Activated CD4-positive, CD25-positive, alpha-beta regulatory T cell treated with anti-CD3 and anti-CD28 coated beads, Interleukin-2, amount 50 U/mL, for 16 hours (primary cell): ENCODE measurements at regions not wholly inside any gene's neighbourhood (a gene's known extent, or its start where the extent isn't known, plus 50 kb on each side); places are given as distances from the start of the nearest gene placed in this dataset.

ENCODE experiments used
- DNase-seq: peaks from one replicate; pipeline ENCODE4 v3.0.0-alpha.2; 2020; ENCODE audit warnings: low read depth, low spot score

DNA sequence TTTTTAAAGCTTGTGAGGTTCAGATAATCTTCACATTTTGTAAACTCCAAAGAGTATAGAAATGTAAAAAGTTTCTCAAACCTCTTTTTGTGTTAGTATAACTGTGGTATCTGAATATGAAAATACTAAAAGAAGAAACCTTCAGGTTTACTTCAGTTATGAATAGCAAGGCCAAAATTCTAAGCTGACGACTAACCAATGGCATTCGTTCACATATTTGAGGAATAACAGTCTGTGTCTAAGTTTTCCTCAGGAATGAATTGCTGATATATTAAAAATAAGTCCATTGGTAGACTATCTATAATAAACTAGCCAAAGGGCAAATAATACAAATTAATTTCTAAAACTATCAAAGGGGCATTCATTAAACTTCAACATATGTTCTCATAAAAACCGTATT is 206.0 kb downstream of the CXCL12 start:
- no peak for DNase-seq

GRCh38 chr10:44178281-44178680 is 206.6 kb downstream of the CXCL12 start:
- DNase-seq, result no peak

DNA sequence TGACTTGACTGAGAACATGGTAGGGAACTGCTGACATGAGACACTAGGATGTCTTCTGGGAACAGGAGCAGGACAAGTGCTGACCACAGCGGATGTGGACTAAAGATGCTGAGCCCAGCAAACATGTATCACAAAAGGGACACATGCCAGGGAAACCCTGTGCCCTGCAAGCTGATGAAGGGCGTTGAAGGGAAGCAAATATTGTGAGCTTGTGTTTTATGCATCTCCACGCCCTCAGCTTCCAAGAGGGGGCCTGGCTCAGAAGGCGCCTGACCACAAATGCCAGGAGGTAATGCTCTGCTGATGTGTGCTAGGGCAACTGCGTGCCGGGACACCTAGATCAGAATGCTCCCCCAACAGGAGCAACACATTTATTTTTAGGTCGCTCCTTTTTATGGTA is 207.3 kb downstream of the CXCL12 start:
- no peak for DNase-seq

DNA sequence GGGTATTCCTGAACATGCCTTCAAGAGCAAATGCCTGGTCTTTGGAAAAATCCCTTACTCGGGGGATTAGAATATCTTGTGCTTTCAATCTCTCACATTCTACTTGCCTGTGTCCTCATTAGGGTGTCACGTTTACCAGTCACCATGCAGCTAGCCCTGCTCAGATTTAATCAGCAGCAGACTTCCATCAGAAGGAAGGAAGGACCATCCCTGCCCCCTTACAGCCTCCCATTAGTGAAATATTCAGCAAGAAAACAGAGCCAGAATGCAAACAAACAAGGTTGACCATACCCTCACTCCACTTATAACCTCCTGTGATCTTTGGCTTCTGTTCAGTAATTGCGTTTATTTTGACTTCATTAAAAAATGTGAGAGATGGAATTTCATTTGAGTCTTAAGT is 208.6 kb downstream of the CXCL12 start:
- DNase-seq, result no peak

GRCh38 chr10:44173608-44173894 is 211.3 kb downstream of the CXCL12 start:
- no peak for DNase-seq

GRCh38 chr10:44172883-44173607 is 211.9 kb downstream of the CXCL12 start:
- DNase-seq, result no peak

DNA sequence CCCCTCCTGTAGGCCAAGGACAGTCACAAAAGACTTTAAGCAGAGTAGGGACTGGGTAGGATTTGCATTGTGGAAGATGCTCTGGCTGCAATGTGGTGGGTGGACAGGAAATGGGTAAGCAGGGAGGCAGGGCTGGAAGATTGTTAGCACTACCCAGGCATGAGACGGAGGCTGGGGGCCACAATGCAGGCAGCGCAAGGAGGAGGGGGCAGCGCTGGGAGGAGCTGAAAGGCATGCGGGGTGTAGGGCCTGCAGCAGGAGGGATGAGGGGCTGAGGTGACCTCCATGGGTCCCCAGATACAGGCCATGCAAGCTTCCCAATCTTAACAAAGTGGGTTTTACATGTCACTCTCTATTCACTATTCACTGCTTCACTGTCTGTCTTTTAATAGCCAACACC is 213.1 kb downstream of the CXCL12 start:
- DNase-seq, result no peak

GRCh38 chr10:44168478-44168877 is 216.4 kb downstream of the CXCL12 start:
- DNase-seq, result no peak

DNA sequence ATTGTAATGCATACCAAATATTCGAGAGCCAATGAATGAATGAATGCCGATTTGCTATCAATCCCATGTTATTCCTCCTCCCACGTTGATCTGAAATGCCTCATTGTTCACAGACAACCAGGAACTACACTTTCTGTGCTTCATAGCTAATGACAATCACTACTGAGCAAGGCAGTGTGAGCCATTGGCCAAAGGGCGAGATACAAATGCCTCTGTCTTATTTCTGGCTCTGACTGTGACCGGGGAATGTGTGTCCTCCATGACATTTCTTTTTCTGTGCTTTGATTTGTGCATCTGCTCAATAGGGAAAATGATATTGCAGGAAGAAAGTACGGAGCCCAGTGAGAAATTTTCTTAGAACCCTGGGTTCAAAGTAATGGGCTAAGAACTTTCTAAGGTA is 217.1 kb downstream of the CXCL12 start:
- DNase-seq, result no peak

DNA sequence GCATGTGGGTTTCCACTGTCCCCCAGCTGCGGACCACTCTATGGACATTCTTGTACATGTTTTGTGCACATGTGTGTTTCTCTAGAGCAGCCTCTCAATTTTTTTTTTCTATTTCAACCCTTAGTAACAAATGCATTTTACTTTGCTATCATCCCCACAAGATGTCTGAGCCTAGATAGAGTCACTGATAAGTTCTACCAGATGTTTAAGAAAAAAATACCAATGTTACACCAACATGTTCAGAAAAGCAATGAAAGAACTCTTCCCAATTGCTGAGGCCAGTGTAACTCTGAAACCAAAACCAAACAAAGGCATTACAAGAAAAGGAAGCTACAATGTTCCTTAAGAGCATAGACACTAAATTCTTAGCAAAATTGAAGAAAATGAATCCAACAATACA is 218.5 kb downstream of the CXCL12 start:
- no peak for DNase-seq

DNA sequence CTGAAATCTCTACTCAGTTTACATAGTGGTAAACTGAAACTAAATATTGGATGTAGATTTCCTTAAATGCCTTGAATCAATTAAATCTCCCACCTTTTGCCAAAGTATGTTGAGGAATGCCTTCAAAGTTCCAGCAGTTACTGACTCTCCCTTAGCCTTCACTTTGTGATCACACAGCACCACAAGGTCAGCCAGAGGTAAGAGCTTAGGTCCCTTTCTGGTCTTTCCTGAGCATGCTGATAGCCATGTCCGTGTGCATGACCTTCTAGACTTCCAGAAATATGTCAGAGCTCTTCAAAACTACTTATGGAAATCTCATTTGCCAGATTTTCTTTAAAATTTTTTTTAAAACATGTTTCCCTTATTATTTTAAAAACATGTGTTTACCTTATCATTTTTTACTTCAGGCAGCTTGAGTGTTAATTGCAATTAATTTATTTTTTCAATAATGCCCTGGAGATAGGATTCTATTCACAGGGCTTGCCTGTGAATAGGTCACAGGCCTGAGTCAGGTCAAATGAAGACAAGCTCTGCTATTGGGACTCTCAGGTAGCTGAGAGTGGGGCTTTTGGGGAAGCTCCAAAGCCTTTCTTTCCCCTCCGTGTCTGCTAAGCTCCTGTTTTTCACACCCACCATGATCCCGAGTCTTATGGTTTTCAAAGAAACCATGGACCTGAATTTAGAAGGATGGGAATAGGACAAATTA is 220.5 kb downstream of the CXCL12 start:
- DNase-seq, result no peak

DNA sequence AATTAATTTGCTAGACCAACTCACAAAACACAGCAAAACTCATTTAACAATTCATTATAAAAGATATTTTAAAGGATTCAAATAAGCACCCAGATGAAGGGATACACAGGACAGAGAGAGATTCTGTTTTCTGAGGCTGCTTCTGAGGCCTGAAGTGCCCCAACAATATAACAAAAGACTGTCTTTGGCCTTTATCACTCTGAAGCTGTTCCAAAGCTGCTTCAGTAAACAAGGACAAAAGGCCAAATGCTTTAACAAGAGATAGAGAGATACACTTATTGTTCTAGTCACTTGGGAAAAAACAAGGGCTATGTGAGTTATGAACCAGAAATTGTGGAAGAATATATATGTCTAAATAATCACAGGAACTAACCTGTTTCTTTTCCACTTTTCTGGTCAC is 223.7 kb downstream of the CXCL12 start:
- no peak for DNase-seq

DNA sequence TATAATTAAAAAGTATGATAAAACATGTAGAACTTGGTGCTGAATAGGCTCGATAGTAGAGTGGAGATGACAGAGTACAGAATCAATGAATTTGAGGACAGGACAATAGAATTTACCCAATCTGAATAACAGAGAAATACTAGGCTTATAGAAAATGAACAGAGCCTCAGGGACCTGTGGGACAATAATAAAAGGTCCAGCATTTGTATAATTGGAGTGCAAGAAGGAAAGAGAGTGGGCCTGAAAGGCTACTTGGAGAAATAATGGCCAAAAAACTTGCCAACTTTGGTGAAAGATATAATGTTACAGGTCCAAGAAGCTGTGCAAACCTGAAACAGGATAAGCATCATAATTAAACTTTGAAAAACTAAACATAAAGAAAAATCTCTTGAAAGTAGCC is 227.3 kb downstream of the CXCL12 start:
- DNase-seq, result no peak

GRCh38 chr10:44154956-44155355 is 229.9 kb downstream of the CXCL12 start:
- DNase-seq, result no peak

DNA sequence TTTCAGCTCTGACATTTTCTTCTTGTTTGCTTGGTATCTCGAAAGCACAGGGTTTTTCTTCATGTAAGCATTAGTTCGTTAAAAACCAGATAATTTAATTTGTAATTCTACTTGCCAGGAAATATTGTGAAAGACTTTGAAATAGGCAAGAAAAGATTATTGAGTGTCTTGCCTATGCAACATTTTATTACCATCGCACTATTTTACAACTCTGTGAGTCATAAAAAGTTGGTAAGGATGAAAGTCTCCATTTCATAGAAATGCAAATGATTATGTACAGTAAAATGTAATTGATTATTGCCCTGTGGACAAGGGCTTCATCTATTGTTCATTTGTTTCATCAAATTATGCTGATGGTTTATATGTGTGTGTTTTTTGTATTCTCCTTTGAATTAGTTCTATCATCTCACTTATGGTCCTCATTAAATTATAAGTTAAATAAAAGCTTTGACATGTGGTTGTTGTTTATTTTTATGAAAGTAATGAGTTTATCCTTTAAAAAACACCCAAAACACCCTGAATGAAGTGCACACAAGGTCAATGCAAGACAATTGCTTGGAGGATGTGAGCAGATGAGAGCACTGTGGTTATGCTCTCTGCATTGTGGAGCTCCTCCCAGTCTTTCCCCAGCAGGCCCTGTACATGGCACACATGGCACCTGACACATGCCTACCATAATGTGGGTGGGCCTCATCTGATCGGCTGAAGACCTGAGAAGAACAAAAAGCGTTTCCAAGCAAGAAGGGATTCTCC is 230.8 kb downstream of the CXCL12 start:
- DNase-seq, result no peak

DNA sequence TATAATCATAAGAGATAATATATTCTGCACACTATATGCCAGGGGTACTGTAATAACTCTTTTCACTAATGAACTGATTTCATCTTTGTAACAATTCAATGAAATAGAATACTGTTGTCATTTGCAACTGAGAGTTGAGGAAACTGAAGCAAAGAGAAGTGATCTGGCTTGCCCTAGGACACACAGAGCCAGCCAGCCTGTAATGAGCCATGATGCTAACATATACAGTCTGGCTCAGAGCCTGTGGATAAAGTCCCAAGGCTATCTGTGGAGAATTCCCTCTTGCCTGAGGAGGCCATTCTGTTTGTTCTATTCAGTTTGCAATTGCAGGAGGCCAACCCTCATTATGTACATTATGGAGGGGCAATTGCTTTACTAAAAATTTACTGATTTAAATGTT is 241.3 kb downstream of the CXCL12 start:
- no peak for DNase-seq

DNA sequence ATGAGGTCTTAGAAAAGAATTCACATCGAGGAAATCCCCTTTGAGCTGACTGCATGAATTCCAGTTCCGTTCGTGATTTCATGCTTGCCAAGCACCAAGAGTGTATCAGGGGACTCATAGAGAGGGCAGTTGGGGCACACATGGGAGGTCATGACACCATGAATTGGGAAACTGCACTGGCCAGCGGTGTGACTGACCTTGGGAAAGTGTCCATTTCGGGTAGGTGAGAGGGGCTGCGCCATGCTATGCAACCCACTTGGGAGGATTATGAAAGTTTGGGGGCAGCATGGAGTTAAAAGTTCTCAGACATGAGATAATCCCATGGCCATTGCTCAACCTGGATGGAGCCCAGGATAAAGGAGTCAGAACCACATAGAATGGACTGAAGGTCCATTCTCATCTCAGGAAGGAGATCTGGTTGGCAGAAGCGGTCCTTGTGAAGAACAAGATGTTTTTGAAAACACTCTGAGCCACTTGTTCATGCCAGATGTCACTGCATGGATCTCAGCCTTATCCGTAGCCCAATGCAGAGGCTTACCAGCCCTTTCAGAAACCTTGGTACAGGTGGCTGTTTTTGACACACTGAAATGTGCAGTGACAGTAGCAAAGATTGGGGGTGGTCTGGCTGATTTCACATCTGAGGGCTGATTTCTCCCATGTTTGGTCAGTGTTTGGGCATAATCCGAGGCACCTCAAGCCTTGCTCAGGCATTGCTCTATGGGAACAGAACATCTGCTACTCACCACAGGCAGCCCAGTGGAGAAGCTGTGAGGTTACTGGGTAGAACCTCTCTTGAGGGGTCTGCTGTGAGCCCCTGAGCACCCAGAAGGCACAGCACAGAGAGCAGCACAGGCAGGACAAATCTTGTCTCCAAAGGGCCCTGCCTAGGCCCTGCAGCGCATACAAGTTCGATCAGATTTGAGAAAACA is 252.3 kb downstream of the CXCL12 start:
- DNase-seq, result no peak

GRCh38 chr10:44126291-44126717 is 258.6 kb downstream of the CXCL12 start:
- no peak for DNase-seq

GRCh38 chr10:44125879-44126278 is 259.0 kb downstream of the CXCL12 start:
- DNase-seq, result no peak

DNA sequence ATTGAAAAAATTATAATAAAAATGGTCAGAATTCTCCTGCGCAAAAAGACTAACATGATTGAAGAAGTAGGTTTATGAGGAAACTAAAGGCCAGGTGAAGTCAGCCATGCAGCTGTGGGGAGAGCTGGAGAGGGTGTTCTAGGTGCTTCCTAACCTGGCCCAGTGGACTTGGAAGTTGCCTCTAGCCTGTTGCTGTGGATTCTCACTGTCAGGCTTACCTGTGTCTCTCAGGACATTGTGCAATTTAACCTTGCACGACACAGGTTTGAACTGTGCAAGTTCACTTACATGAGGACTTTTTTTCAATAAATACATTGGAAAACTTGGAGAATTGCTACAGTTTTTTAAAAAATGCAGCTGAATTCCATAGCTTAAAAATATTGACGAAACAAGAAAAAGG is 266.4 kb downstream of the CXCL12 start:
- DNase-seq, result no peak

DNA sequence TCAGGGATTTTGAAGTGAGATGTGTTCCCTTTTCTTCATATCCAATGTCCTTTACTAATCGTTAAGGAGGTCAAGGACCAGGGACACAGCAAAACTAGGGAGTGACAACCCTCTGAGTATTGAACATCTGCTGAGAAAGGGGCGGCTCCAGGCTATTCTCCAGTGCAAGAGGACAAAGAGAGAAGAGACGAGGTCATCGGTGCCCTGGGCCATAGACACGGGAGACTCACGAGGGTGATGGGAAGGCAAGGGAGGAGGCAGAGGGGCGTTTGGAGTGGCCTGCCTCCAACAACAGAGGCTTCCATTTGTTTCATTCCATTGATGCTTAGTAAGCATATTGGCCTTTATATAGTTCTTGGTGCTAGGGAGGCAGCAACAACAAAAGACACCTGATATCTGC is 268.4 kb downstream of the CXCL12 start:
- no peak for DNase-seq

GRCh38 chr10:44115516-44115915 is 269.4 kb downstream of the CXCL12 start:
- DNase-seq, result no peak
